Cardiac fibroblast (primary cell): ENCODE measurements at regions not wholly inside any gene's neighbourhood (a gene's known extent, or its start where the extent isn't known, plus 50 kb on each side); places are given as distances from the start of the nearest gene placed in this dataset.

Experiments used
- DNase-seq, 2 donors: peaks; one replicate each; pipeline versions ENCODE4 v3.0.0 to v3.0.0-alpha.2; 2010; ENCODE audit warnings: low read depth in 2 of 2
- H3K4me3 ChIP-seq, 2 donors: replicated peaks in 1 of 2; 1 replicate in 1 of 2; 2 replicates in 1 of 2; pipeline ENCODE4 v1.5.1; 2011; ENCODE audit warnings: low read depth in 2 of 2, low read length in 2 of 2, mild to moderate bottlenecking in 2 of 2, moderate library complexity in 1 of 2
- CTCF ChIP-seq: IDR thresholded peaks from one replicate; pipeline ENCODE4 v1.5.1; 2011; ENCODE audit warnings: low read depth, mild to moderate bottlenecking, low read length, inconsistent platforms

DNA sequence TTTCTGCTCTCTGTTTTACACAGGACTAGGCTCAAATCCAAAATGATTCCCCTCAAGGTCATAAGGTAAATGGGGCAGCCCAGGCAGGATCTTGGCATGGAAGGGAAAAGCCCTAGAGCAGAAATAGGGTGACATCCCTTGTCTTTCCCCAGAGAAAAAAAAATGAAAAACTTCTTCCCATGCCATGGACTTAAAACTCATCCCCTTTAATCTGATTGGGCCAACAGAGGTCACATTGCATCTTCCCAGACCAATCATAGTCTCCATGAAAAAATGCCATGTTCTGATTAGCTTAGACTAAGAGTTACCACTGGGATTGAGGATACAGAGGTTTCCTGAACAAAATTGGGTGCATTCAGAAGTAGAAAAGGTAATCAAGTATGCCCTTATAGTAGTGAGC lies 241.3 kb upstream of the LRTM1 start:
- no peak for DNase-seq
- no peak overlapping the region for H3K4me3 ChIP-seq
- TF ChIP-seq CTCF, result no peak

DNA sequence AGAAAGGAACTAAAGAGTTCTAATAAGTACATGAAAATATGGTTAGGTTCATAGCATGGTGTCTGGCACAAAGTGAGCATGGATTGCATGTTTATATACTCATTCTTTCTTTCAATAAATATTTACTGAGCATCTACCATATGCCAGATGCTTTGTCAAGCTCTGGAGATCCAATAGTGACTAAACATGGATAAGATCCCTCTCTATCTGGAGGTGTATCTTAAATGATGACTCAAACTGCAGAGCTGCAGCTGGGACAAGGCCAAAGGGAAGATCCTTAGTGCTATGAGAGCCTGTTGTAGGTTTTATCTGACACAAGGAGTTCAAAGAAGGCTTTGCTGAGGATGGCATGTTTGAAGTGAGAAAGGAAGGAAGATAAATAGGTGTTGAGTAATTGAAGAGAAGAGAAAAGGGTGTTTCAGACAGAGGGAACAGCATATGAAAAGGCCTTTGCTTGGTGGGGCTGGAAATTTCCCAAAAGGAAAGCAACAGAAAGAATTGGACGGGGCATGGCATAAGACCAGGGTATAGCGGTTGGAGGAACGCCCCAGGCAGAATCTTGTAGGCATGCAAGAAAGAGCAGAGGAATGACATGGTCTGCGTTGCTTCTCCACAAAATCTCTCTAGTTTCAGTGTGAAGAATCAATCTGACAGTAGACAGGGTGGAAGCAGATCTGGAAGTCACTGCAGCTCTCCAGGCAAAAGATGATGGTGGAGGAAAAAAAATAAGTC lies 239.9 kb upstream of the LRTM1 start:
- H3K4me3 ChIP-seq, result no peak overlapping the region
- DNase-seq, result peak; percentile 23 to 74
- no peak for TF ChIP-seq CTCF

DNA sequence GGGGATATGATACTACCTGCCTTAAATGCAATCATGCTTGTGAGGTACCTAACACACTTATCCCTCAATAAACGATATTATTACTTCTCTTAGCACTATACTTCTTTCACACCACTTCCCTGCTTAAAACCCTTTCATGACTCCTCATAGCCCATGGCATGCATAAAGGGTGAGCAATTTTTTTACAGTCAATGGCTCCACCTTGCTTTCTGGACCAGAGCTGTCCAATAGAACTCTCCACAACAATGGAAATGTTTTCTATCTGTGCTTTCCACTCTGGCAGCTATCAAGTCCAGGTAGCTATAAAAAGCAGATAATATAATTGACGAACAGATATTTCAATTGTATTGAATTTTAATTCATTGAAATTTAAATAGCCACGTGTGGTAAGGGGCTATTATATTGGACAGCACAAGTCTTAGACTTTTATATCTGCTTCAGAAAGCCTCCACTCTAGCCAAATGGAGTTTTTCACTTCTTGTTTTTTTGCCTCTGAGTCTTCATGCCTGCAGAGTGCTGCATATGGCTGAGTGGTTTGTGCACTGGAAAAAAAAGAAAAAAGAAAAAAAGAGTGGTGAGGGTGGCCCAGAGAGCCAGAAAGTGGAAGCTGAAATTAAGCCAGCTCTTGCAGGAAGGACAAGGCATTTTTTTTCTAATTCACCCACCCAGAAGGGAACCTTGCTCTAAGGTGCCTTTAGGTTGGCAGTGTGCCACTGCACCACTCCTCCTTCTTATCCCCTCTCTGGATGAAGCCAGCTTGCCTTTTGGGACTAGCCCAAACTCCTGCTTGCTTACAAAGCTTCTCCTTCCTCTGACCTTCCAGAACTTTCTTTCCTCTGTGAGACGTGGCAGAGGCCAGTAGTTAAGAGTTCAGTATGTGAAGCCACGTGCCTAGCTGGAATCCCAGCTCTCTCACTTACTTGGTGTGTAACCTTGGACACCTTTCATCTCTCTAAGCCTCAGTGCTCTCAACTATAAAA lies 239.0 kb upstream of the LRTM1 start:
- TF ChIP-seq CTCF, result no peak
- no peak overlapping the region for H3K4me3 ChIP-seq
- DNase-seq, result no peak

DNA sequence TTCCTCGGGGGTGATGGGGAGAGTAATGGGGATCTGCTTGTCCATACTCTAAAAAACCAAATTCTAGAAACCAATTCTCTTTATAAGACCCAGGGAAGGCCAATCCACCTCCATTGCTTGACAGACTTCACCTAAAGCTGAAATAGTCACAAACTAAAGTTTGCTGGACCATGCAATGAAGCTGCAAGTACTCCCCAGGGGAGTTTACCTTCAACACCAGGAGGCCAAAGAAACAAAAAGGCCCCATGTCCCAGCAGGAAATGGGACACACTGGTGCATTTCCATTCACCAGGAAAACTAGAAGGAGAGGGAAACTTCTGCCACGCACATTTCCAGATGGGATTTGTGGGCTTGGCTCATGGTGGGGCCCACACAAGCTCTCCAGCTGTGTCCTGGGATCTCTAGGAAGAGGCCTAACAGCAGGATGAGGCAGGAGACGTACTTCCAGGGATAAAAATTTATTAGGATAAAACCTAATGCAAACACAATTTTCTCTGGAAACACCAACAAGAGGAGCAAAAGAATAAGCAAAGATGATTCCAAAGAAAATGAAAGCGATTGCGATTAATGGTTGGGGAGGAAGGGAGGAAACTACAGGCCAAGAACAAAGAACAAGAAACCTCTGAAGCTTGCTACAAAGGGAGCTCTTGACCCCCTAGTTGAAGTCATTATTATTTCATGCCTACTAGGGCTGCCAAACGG lies 238.0 kb upstream of the LRTM1 start:
- no peak overlapping the region for H3K4me3 ChIP-seq
- no peak for TF ChIP-seq CTCF
- no peak for DNase-seq

GRCh38 chr3:55165278-55165677 lies 237.4 kb upstream of the LRTM1 start:
- H3K4me3 ChIP-seq, result no peak overlapping the region
- no peak for TF ChIP-seq CTCF
- DNase-seq, result no peak

GRCh38 chr3:55164876-55165275 lies 237.0 kb upstream of the LRTM1 start:
- no peak for TF ChIP-seq CTCF
- no peak for DNase-seq
- no peak overlapping the region for H3K4me3 ChIP-seq
